GM12878 (cell line): ENCODE measurements at regions not wholly inside any gene's neighbourhood (a gene's known extent, or its start where the extent isn't known, plus 50 kb on each side); places are given as distances from the start of the nearest gene placed in this dataset.

Source experiments
- EGR1 ChIP-seq, 2 experiments: IDR thresholded peaks; 1 replicate in 1 of 2; 2 replicates in 1 of 2; pipeline ENCODE4 v1.6.1; 2011 to 2012; ENCODE audit warnings: low read depth in 2 of 2, low read length in 2 of 2, borderline replicate concordance in 1 of 2, mild to moderate bottlenecking in 1 of 2, moderate library complexity in 1 of 2
- FOXM1 ChIP-seq: IDR thresholded peaks from 2 replicates; pipeline ENCODE4 v1.6.1; 2012; ENCODE audit warnings: low read depth, mild to moderate bottlenecking, inconsistent platforms, low read length, moderate library complexity
- LARP7 ChIP-seq: fragments of 450-650 bp; IDR thresholded peaks from 2 replicates; pipeline ENCODE4 v1.6.1; 2017; ENCODE audit warnings: mild to moderate bottlenecking
- MEF2A ChIP-seq: IDR thresholded peaks from 2 replicates; pipeline ENCODE4 v1.6.1; 2011; ENCODE audit warnings: low read depth, mild to moderate bottlenecking, low read length, moderate library complexity; ENCODE audit not compliant: insufficient read depth
- MTA3 ChIP-seq: IDR thresholded peaks from 2 replicates; pipeline ENCODE4 v1.6.1; 2012; ENCODE audit warnings: low read length, inconsistent platforms, borderline replicate concordance
- MYC ChIP-seq: IDR thresholded peaks from 2 replicates; pipeline ENCODE4 v1.6.1; 2011; ENCODE audit warnings: mild to moderate bottlenecking, low read length, moderate library complexity, inconsistent platforms; ENCODE audit not compliant: insufficient read depth, insufficient replicate concordance, insufficient read length, severe bottlenecking
- NFIC ChIP-seq: IDR thresholded peaks from 2 replicates; pipeline ENCODE4 v1.6.1; 2012; ENCODE audit warnings: low read depth, mild to moderate bottlenecking, inconsistent platforms, low read length, moderate library complexity
- NR2C1 ChIP-seq: fragments of 450-650 bp; IDR thresholded peaks from 2 replicates; pipeline ENCODE4 v1.6.1; 2017; ENCODE audit warnings: antibody characterized with exemption, mild to moderate bottlenecking, moderate library complexity
- NR2F1 ChIP-seq: fragments of 450-650 bp; conservative IDR thresholded peaks from 2 replicates; pipeline ENCODE4 v1.6.1; 2017; ENCODE audit warnings: mild to moderate bottlenecking
- PAX8 ChIP-seq: fragments of 450-650 bp; IDR thresholded peaks from 2 replicates; pipeline ENCODE4 v1.6.1; 2017; ENCODE audit warnings: mild to moderate bottlenecking, moderate library complexity
- SIN3A ChIP-seq: IDR thresholded peaks from 2 replicates; pipeline ENCODE4 v1.6.1; 2012; ENCODE audit warnings: low read depth, low read length, improper control_type of control experiment
- SMAD1 ChIP-seq: fragments of 450-650 bp; IDR thresholded peaks from 2 replicates; pipeline ENCODE4 v1.6.1; 2018; ENCODE audit warnings: mild to moderate bottlenecking, low read depth; ENCODE audit not compliant: partially characterized antibody
- SMARCA5 ChIP-seq: fragments of 450-650 bp; IDR thresholded peaks from 2 replicates; pipeline ENCODE4 v1.6.1; 2017; ENCODE audit warnings: mild to moderate bottlenecking
- SREBF1 ChIP-seq: IDR thresholded peaks from 2 replicates; pipeline ENCODE4 v1.6.1; 2012; ENCODE audit warnings: mild to moderate bottlenecking, low read length
- STAT3 ChIP-seq: IDR thresholded peaks from 2 replicates; pipeline ENCODE4 v1.6.1; 2011; ENCODE audit warnings: low read depth, low read length, improper control_type of control experiment
- TCF7 ChIP-seq: IDR thresholded peaks from 2 replicates; pipeline ENCODE4 v1.6.1; 2014; ENCODE audit warnings: antibody characterized with exemption, borderline replicate concordance
- ZNF217 ChIP-seq: fragments of 450-650 bp; IDR thresholded peaks from 2 replicates; pipeline ENCODE4 v1.6.1; 2017; ENCODE audit warnings: antibody characterized with exemption, mild to moderate bottlenecking
- ZNF24 ChIP-seq: fragments of 450-650 bp; IDR thresholded peaks from 2 replicates; pipeline ENCODE4 v1.6.1; 2017; ENCODE audit warnings: antibody characterized with exemption, mild to moderate bottlenecking
- ZNF274 ChIP-seq: IDR thresholded peaks from one replicate; pipeline ENCODE4 v1.8.0; 2011; ENCODE audit not compliant: insufficient read length, insufficient read depth
- ZSCAN29 ChIP-seq: fragments of 450-650 bp; IDR thresholded peaks from 2 replicates; pipeline ENCODE4 v1.6.1; 2017; ENCODE audit warnings: mild to moderate bottlenecking, moderate library complexity
- TF ChIP-seq, protein P1 (sequence below): fragments of 450-650 bp; IDR thresholded peaks from 2 replicates; pipeline ENCODE4 v1.6.1; 2018; ENCODE audit warnings: mild to moderate bottlenecking, low read depth, moderate library complexity; ENCODE audit not compliant: partially characterized antibody

DNA sequence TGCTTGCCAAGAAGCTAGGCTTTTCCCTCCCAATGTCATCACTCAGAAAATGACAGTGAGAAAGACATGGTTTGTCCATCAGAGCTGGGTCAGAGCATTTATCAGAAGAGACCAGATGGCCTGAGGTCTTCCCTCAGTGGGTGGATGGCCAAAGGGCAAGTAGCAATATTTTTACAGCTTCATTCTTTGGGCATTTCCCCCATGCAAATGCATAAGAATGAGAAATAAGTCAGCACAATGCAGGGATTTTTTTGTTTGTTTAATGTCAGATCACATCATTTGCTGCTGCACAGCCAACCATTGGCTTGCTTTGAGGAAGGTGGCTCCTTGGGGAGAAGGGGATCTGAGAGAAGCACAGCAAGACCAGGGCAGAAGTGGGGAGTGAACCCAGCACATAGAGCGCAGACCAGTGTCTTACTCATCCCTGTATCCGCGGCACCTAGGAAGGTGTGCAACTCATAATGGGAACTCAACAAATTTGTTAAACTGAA lies 209.6 kb downstream of the SEMA6A start (continued):
- TF ChIP-seq ZNF24 (no peak), EGR1 (IDR thresholded peaks at IDR 0.05; ENCODE audit: borderline replicate concordance in 1 of 2, low read depth in 2 of 2, low read length in 2 of 2) (no peak), NFIC (no peak), FOXM1 (no peak), MEF2A (0 out of 2 replicates have a peak, but pooled peaks have one; percentile 3), STAT3 (no peak), ZSCAN29 (no peak), PAX8 (no peak), SMARCA5 (peak; percentile 55; the same call in 1 of the 2 replicates), SREBF1 (no peak), SIN3A (no peak), TCF7 (peak; percentile 49; the same call in 1 of the 2 replicates), NR2F1 (peak; percentile 89), ZNF217 (no peak), MTA3 (0 out of 2 replicates have a peak, but pooled peaks have one; percentile 47), LARP7 (no peak), NR2C1 (no peak), SMAD1 (no peak), MYC (no peak), ZNF274 (no peak)
- TF ChIP-seq, protein P1, sequence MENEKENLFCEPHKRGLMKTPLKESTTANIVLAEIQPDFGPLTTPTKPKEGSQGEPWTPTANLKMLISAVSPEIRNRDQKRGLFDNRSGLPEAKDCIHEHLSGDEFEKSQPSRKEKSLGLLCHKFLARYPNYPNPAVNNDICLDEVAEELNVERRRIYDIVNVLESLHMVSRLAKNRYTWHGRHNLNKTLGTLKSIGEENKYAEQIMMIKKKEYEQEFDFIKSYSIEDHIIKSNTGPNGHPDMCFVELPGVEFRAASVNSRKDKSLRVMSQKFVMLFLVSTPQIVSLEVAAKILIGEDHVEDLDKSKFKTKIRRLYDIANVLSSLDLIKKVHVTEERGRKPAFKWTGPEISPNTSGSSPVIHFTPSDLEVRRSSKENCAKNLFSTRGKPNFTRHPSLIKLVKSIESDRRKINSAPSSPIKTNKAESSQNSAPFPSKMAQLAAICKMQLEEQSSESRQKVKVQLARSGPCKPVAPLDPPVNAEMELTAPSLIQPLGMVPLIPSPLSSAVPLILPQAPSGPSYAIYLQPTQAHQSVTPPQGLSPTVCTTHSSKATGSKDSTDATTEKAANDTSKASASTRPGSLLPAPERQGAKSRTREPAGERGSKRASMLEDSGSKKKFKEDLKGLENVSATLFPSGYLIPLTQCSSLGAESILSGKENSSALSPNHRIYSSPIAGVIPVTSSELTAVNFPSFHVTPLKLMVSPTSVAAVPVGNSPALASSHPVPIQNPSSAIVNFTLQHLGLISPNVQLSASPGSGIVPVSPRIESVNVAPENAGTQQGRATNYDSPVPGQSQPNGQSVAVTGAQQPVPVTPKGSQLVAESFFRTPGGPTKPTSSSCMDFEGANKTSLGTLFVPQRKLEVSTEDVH: no peak
